GM12874 (cell line): ENCODE measurements at regions not wholly inside any gene's neighbourhood (a gene's known extent, or its start where the extent isn't known, plus 50 kb on each side); places are given as distances from the start of the nearest gene placed in this dataset.

Experiments used
- CTCF ChIP-seq: IDR thresholded peaks from 2 replicates; pipeline ENCODE4 v1.5.1; 2011; ENCODE audit warnings: low read depth, mild to moderate bottlenecking, control low read depth, low read length, moderate library complexity; ENCODE audit not compliant: insufficient read depth

GRCh38 chr2:176777262-176777661 lies 435.3 kb upstream of the HNRNPA3 start:
- no peak for TF ChIP-seq CTCF

- no peak for TF ChIP-seq CTCF
Measured at GRCh38 chr2:176779917-176780316, 432.7 kb upstream of the HNRNPA3 start.

- no peak for TF ChIP-seq CTCF
Measured at GRCh38 chr2:176780348-176780747, 432.2 kb upstream of the HNRNPA3 start.

GRCh38 chr2:176781570-176782217 lies 430.9 kb upstream of the HNRNPA3 start:
- TF ChIP-seq CTCF, result no peak

- no peak for TF ChIP-seq CTCF
Measured at GRCh38 chr2:176784633-176785200, 427.9 kb upstream of the HNRNPA3 start.

GRCh38 chr2:176789751-176790150 lies 422.8 kb upstream of the HNRNPA3 start:
- TF ChIP-seq CTCF, result no peak

- TF ChIP-seq CTCF, result no peak
Measured at GRCh38 chr2:176790468-176790867, 422.1 kb upstream of the HNRNPA3 start.
